RCC 7860 (cell line): ENCODE measurements at regions not wholly inside any gene's neighbourhood (a gene's known extent, or its start where the extent isn't known, plus 50 kb on each side); places are given as distances from the start of the nearest gene placed in this dataset.
"Not testable (repeated sequence)": the region's sequence is repeated elsewhere in the genome, so short reads cannot be mapped to it uniquely, and the experiment has no call there.

Experiments
- DNase-seq: peaks from one replicate; pipeline ENCODE4 v3.0.0-alpha.2; 2015; ENCODE audit warnings: low spot score
- FAIRE-seq: peaks from 2 replicates; lab custom pipeline; 2012; peaks lifted over from hg19 to GRCh38; lab: Jason Lieb, UNC

- no peak for DNase-seq
- FAIRE-seq, result no peak
Observed at GRCh38 chr21:17146426-17146825, 366.4 kb upstream of the CXADR start.

DNA sequence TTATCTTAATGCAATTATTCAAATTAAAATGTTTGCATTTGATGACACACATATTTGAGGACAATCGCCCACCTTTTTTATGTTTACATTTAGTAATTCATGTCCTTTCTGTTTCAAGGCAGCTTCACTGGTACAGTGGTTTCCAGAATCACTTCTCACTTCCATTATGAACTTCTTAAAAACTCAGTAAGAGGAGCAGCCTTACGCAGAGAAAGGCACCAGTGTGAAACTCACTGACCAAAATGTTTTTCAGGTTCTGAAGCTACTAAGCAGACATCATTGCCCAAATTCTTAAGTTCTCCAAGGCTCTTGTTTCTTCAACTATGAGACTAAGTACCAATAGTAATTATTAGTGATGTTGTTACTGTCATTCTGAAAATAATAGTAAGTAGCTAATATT is 353.1 kb upstream of the CXADR start:
- FAIRE-seq, result no peak
- no peak for DNase-seq

DNA sequence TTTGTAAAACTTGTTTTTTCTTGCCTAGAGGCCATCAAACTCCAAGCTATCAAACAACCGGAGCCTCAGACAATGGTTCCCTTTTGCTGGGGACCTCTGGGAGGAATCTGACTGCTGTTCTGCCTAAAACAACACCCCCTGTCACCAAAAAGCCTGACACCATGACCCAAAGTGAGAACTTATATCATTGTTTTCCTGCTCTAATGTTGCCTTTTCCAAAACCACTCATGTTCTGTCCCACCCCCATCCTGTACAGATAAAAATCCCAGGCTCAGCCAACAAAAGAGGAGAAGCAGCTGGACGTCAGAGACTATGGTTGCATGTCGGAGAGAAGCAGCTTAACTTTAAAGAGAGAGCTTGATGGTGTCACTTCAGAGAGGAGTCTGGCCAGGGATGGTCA is 327.2 kb upstream of the CXADR start:
- no peak for FAIRE-seq
- no peak for DNase-seq

DNA sequence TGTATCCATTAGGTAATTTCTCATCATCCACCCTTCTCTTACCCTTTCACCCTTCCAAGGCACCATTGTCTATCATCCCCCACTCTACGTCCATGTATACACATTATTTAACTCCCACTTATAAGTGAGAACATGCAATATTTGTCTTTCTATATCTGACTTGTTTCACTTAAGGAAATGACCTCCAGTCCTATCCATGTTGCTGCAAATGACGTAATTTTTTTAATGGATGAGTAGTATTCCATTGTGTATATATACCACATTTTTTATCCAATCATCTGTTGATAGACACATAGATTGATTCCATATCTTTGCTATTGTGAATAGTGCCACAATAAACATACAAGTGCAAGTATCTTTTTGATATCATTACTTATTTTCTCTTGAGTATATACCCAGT is 322.9 kb upstream of the CXADR start:
- FAIRE-seq, result no peak
- DNase-seq, result no peak

DNA sequence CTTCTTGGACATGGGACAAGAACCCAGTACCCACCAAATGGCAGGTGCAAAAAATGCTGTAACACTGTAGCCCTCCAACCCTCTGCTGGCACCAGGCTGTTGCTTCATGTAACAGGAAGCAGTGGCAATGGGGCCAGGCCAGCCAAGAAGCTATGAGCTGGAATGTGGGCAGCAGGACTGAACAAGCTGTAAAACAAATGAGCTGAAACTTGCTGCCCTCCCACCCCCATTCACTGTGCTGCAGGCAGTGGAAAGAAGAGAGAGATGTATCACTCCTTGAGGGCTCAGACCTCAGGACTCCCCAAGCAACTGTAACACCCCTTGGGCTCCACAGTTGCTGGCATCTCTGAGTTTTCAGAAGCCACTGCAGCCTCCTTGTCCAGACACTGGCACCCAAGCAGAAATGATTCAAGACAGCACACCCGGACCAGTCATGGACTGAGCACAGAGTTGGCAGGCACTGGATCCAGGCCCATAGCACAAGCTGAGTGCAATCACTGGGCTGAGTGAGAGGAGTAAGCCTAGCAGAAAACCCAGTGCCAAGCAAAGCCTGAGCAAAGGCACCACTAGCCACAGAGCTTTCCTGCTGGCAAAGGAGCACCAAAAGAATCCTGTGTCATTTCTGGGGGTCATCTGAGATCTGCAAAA is 321.4 kb upstream of the CXADR start:
- FAIRE-seq (no peak), DNase-seq (no peak)

DNA sequence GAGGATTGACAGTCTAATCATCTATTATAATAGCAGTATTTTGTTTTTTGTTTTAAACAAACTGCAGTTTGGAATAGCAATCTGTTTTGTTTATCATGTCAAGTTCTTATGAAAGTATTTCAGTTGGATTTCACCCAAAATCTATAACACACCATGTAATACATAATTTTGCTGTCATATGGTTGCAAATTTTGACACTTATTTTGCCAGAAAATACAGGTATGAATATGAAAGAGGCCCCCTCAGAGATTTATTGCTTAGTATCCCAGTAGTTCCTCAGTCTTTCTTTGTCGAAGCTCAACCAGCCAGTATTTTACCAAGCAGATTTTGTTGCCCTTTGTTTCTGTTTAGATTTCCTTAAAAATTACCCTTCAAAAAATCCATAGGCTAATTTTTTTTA is 317.5 kb upstream of the CXADR start:
- FAIRE-seq (no peak), DNase-seq (no peak)

DNA sequence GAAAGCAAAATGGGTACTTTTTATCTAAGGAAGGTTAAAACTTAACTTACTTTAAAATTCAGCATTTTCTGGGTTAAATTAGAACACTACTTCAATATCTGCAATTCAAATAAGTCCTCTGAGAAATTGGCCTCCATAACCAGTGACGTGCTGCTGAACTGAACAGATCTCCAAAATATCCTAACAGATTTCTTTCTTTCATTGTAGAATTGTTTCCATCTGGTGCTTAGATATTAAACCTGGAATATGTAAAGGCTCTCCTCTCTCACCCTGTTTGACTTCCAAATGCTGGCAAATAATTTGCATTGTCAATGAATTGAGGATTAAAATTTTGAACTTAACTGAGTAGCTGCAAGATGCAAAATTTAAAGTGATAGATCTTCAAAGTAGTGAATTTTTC is 316.9 kb upstream of the CXADR start:
- no peak for FAIRE-seq
- DNase-seq, result no peak

- no peak for FAIRE-seq
- DNase-seq, result no peak
Observed at GRCh38 chr21:17196623-17197022, 316.2 kb upstream of the CXADR start.

- FAIRE-seq (no peak), DNase-seq (no peak)
Observed at GRCh38 chr21:17197996-17198395, 314.8 kb upstream of the CXADR start.

DNA sequence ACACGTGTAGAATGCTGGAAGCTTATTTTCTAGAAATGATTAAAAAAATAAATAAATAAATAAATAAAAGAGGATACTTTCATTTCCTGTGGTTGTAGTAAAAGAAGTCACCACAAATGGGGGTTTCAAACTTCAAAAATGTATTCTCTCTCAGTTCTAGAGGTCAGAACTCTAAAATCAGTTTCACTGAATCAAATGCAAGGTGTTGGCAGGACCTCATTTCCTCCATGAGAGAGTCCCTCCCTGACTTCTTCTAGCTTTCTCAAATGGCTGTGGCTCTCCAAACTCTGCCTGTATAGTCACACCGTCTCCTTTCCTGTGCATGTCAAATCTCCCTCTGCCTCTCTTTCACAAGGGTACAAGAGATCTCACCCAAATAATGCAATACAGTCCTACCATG is 312.6 kb upstream of the CXADR start:
- no peak for FAIRE-seq

DNA sequence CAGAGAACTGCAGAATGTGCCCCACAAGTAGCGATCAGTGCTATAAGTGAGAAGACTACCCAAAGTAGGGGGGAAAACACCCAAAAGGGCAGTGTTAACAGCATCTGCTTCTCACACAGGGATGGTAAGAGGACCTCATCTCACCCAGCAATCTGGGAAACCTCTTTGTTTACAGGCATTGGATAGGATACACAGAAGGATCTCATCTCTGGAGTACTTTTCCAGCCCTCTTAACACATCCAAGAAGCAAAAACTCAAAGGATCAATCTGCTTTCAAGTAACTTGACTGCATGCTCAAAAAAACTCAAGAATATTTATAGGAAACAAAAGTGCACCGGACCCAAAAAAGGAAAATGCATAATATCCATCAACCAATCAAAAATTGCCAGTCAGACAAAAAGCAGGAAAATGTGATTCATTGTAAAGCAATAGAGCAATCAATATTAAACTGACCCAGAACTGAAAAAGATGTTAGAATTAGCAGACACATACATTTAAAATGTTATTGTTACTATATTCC is 311.0 kb upstream of the CXADR start:
- FAIRE-seq, result no peak

More for the DNA sequence above, 312.6 kb upstream of the CXADR start:
- no peak for DNase-seq

GRCh38 chr21:17214801-17215200 is 298.0 kb upstream of the CXADR start:
- FAIRE-seq (no peak), DNase-seq (no peak)

More for the DNA sequence above, 311.0 kb upstream of the CXADR start:
- no peak for DNase-seq

GRCh38 chr21:17219050-17219449 is 293.8 kb upstream of the CXADR start:
- not testable (repeated sequence) for FAIRE-seq

DNA sequence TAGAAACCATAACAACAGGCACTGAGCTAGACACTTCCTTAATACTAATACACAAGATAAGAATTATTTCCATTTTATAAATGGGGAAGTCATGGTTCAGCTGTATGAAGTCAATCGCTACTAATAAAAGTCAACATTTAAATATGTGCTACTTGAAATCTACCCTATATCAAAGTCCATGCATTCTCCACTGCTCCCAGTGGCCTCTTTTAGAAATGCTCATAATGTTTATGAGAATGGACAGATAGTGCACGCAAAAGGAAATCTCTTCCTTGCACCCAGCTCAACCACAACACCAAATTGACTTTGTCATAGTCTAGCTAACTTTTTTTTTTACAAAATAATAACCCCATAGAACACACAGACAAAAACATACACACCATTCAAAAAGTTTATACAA is 281.7 kb upstream of the CXADR start:
- FAIRE-seq, result no peak
- no peak for DNase-seq

More at GRCh38 chr21:17219050-17219449, 293.8 kb upstream of the CXADR start:
- not testable (repeated sequence) for DNase-seq

GRCh38 chr21:17231771-17232170 is 281.1 kb upstream of the CXADR start:
- DNase-seq (no peak), FAIRE-seq (no peak)

DNA sequence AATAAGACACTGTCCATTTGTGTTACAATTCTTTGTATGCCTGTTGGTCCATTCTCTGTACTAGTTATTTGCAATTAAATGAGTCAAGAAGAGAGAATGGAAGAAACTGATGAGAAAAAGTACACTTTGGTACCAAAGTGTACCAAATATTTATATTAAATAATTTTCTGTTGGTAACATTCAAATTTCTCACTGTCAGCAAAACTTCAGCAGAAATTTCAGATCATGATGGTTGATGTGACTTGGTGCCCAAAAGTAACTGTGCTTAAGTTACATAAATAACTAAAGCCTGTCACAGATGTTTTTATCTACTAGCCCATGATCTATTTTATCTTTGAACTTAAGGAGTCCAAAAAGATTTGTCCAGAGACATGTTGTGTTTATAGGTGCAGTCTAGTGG is 274.4 kb upstream of the CXADR start:
- FAIRE-seq (no peak), DNase-seq (no peak)

DNA sequence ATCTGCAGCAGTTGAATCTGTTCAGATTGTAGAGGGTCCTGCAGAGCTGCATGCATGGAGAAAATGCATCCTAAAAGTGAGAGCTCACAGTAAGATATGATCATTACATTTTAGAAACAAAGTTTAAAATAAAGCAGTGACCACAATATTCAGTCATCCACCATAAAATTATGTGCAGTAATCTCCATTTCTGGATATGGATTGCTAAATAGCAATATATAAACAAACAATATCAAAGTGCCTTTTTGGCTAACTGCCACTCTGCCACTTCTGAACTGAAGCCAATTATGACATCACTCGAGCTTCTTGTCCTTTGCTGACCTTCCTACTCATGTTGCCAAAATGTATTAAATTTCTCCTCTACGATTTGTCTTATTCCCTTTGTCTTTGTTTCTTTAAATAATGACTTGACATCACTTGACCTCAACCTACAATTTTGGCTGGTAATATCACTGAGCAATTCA is 262.0 kb upstream of the CXADR start:
- DNase-seq (no peak), FAIRE-seq (no peak)

DNA sequence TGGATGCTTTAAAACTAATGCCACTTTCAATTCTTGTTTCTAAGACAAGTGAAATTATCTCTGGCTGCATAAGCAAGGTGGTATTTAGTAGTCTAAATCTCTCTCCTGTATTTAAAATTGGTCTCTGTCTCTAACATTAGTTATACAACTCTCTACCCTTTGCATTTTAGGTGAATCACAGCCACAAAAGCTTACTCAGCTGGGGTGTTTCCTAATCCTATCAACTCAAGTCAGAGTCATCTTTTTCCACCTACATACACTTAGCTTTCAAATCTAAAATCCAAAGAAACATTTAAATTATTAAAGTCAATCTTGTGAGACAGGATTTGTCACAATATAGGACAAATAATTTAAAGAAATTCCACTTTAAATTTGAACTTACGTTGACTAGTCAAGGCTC is 255.1 kb upstream of the CXADR start:
- FAIRE-seq (no peak), DNase-seq (no peak)

DNA sequence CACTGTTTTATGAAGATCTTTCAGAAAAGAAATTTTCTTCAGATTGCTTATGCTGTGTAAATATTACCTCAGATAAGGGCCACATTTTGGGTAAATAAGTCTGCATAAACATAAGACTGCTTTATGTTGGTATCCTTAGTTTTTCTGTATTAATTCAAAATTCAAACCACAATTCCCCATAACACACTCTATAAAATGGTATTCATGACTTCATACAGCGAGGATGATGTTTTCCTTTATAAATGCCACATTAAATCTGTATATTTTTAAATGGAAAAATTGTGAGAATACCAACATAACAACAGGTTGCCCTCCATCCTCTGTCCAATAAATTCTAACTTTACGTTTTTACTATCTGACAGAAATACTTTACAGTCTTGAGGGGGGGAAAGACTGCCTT is 248.7 kb upstream of the CXADR start:
- FAIRE-seq (no peak), DNase-seq (no peak)

DNA sequence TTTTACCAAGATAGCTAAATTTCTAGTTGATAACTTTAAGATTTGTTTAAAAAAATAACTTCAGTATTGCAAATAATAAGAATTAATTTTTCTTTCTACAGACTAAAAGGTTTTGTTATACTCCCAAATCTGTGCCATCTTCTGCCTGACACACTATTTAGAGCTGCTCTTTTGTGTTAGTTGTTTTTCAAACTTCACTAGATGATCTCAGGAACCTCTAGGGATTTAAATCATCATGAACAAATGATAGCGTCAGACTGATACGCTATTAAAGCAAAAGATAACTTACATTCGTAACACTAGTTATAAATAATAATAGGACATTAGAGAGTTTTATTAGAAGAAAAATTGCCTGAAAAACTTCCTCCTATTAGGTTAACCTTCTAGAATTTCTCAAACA is 243.1 kb upstream of the CXADR start:
- DNase-seq, result no peak
- FAIRE-seq, result no peak

- DNase-seq (peak; percentile 16), FAIRE-seq (peak; percentile 46)
Observed at GRCh38 chr21:17270229-17270628, 242.6 kb upstream of the CXADR start.

DNA sequence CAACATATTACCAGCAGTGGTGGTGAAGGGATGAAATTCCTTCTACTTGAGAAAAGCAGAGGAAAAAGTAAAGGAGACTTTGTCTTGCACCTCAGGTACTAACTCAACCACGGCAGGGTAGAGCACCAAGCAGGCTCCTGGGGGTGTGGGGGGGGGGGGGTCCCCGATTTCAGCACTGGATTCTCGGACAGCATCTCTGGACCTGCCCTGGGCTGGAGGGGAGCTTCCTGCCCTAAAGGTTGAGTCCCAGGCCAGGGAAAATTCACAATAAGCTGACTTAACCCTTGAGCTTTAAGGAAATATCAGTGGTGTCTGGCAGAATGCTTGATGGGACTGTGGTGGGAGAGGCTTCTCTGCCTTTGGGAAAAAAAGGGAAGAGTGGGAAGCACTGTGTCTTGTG is 233.2 kb upstream of the CXADR start:
- no peak for DNase-seq
- no peak for FAIRE-seq

DNA sequence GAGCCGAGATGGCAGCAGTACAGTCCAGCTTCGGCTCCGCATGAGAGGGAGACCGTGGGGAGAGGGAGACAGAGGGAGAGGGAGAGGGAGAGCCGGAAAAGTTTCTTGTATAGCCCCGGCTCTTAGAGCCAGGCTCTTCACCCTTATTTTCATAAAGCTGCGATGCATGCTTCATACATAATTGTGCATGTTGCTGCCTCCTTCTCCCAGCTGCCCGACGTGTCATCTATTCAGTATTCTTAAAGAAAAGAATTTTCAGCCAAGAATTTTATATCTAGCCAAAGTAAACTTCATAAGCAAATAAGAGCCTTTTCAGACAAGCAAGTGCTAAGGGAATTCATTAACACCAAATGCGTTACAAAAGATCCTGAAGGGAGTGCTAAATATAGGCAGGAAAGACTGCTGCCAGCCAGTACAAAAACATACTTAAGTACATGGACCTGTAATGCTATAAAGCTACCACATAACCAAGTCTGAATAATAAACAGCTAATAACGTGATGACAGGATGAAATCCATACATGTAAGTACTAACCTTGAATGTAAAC is 219.8 kb upstream of the CXADR start:
- DNase-seq, FAIRE-seq: not testable (repeated sequence)
